HUDEP-2 (cell line): ENCODE measurements at regions not wholly inside any gene's neighbourhood (a gene's known extent, or its start where the extent isn't known, plus 50 kb on each side); places are given as distances from the start of the nearest gene placed in this dataset.
"Not testable (repeated sequence)": the region's sequence is repeated elsewhere in the genome, so short reads cannot be mapped to it uniquely, and the experiment has no call there.

Source experiments
- DNase-seq, 76 experiments: peaks; one replicate each; lab custom pipeline; 2025; ENCODE audit not compliant: unreplicated experiment in 76 of 76; lab: John Stamatoyannopoulos, UW

DNA sequence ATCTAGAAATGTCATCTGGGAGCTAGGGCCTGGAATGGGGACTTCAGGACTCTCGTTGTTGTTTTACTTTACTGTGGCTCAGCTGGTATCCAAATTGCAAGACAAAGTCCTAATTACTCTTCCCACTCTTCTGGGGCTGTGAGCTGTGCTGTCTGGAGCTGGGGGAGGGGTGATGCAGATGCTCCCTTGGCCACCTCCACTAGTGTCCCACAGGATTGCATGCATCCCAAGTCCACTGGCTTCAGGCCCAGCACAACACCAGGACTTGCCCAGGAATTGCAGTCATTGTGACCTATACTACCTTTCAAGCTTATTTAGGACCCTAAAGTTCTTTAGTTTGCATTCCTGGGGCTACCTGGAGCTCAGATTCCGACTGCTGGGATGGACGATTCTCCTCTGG is 366.1 kb upstream of the FAM47C start:
- DNase-seq, result no peak

DNA sequence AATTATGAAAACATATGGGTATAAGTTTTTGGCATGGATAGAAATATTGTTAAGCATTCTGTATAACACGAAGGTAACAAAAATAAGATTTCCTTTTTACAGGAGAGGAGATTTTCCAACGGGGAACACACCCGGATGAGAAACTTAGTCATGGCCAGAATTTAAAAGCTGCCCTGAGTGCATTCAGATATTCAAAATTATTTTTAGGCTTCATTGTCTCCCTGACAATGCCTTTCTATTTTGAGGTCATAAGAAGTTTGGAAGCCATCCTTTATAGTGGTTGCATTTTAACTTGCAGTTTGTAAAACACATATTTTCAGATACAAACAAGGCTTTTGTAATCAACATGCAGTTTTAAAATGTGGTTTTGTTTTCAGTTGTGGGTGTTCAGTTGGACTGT is 357.5 kb upstream of the FAM47C start:
- no peak for DNase-seq

DNA sequence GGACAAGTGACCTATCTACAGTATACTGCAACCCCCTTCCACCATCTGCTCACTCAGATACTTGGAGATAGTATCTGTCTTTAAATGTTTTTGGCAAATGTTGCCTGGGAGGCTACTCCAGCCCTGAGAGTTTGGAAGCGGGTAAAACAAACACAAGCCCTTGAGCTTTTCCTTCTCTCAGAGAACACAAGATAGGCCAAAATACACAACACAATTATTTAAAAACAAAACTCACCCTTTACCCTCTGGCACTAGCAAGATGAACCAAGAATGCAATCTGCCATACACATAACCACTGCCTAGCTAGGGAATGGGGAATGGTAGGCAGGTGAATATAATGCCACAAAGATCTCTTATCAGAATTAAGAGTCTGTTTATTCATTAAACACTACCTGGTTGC is 324.7 kb upstream of the FAM47C start:
- DNase-seq, result peak in 2 of 76 experiments; percentile 4 to 24

- peak in 4 of 76 experiments; percentile 0 to 26 (median 3) for DNase-seq
Measured at GRCh38 chrX:36684053-36684452, 324.1 kb upstream of the FAM47C start.

DNA sequence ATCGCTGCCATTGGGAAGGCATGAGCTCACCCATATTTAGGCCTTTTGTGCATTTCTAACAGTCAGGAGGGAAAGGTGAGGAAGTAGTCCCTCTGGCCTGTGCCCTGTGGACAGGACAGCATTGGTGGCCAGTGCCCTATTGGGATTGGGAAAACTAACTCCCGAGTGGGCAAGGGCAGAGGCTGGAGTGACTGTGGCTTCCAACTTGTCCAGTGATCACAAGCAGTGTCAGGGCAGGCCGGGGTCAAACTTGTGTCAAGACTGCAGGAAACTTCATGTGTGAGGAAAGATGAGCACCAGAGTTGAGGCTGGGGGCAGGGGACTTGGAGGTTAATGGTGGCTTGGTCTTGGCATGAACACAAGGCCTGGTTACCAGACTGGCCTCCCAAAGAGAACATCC is 286.2 kb upstream of the FAM47C start:
- DNase-seq, result no peak

- no peak for DNase-seq
Measured at GRCh38 chrX:36753602-36754001, 254.6 kb upstream of the FAM47C start.

DNA sequence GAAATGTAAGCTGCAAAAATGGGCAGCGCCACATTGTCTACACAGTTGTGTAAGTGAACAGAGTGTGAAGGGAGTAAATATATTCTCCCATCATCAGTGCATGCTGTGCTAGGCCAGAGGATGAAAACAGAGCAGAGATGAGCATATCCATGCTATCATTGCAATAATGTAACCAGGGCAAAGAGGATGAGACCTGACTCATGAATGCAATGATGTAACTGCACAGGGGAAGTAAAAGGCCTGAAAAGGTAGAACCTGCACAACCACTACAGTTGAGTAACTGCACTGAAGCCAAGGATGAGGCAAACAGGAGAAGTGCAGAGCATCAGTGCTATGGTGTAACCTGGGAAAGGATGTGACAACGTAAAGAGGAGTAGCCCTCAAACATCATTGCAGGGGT is 220.4 kb upstream of the FAM47C start:
- no peak for DNase-seq

GRCh38 chrX:36803151-36803550 is 205.0 kb upstream of the FAM47C start:
- no peak for DNase-seq

DNA sequence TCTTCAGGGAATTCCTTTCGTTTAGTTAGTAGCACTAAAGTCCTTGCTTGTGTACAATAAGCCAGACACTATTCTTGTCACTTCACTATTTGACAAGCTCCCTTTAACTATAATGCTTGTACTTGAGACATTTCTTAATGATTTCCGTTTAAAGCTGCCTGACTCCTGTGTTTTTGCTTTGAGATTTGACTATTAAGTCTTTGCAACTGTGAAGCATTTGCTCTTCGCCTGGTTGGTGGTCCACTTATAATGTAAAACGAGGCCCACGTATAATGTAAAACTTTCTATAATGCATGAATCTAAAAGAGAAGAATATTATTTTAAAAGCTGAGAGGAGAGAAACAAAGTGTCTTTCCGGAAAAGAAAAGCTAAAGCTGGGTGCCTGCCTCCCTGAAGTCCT is 204.1 kb upstream of the FAM47C start:
- no peak for DNase-seq

- no peak for DNase-seq
Measured at GRCh38 chrX:36844857-36845256, 163.3 kb upstream of the FAM47C start.

GRCh38 chrX:36847496-36847895 is 160.7 kb upstream of the FAM47C start:
- DNase-seq, result no peak

GRCh38 chrX:36849407-36849806 is 158.8 kb upstream of the FAM47C start:
- no peak for DNase-seq

- no peak for DNase-seq
Measured at GRCh38 chrX:36856849-36857248, 151.3 kb upstream of the FAM47C start.

DNA sequence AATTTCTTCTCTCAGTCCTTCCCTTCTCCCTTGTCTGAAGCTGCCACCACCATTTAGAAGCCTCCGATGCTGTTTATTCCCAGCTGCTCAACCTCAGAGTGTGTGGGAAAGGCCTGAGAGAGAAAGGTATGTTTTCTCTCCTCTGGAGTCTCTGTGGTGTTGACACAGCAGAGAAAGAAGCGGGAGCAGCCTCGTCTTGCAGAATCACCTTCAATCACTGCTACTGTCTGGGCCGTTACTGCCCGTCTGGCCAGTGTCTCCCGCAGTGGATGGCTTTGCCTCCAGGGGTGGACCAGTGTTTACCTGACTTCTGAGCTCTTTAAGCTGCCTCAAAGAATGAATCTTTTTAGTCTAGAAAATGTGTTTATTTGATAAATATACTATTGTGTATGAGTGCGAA is 148.9 kb upstream of the FAM47C start:
- DNase-seq, result no peak

- DNase-seq, result no peak
Measured at GRCh38 chrX:36861601-36862000, 146.6 kb upstream of the FAM47C start.

DNA sequence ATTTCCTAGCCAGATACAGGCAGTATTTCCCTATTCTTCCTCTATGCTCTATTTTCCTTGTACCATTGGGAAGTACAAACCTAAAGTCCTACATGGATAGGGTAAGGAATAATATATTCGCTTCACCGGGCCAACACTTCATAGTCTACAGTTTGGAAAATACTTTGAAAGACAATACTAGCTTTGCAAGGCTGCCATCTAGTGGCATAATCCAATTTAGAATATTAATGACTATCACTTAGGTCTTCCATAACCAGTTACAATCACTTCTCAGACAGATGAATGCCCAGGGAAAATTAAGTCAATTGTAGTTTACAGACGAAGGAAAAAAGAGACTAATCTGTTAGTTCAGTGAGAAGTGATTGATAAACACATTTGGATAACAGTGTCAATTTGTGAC is 141.0 kb upstream of the FAM47C start:
- DNase-seq, result peak in 11 of 76 experiments; percentile 0 to 5 (median 0)

DNA sequence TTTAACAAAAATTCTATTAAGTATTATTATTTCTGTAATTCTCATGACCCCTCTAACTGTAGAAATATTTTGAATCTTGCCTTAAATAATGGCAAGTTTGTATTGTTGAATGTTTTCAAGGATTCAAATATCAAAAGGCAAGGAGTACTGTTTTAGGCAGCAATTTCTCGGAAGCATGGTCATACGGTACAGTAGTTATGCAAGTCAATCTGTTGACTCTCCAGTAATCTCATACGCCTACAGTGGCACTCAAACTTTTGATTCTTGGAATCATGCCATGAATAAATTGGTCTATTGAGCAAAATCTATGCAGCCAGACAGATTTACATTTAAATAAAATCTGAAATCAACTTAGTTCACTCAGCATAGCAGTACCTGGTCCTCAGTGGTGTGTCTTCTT is 139.6 kb upstream of the FAM47C start:
- DNase-seq, result no peak

DNA sequence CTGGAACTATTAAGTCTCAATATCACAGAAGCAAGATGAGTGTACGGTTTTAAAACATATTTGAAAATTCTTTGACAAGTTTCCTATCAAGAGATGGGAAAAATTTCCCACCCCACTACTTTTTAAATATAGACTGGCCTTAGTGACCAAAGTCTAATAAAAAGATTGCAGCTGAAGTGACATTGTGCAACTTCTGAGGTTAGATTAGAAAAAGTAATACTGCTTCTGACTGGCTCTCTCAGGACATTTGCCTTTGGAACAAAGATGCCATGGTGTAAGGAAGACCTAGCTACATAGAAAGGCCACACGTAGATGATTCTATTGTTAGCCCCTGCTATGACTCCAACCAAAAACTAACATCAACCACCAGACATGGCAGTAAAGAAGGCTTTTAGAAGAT is 138.7 kb upstream of the FAM47C start:
- DNase-seq, result no peak

DNA sequence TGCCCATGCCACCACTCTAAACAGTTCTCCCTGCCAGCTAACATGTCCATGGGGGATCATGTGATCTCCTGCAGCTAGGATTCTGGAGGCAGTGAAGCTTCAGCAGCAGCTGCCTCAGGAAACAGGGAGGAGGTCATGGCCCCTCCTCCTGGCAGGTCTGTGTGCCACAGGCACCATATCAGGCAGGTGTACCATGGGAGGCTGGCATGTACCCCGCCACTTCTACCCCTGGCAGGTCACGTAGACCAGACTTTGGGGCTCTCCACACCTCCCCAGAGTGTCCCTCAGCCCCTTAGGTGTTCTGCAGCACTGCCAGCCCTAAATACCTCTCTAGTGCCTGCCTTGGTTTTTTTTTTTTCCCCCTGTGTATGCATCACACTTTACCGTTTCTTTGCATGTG is 110.5 kb upstream of the FAM47C start:
- DNase-seq, result no peak

GRCh38 chrX:36898301-36898700 is 109.9 kb upstream of the FAM47C start:
- peak in 4 of 76 experiments; percentile 0 to 2 (median 0) for DNase-seq

- not testable (repeated sequence) for DNase-seq
Measured at GRCh38 chrX:36904561-36904960, 103.6 kb upstream of the FAM47C start.

DNA sequence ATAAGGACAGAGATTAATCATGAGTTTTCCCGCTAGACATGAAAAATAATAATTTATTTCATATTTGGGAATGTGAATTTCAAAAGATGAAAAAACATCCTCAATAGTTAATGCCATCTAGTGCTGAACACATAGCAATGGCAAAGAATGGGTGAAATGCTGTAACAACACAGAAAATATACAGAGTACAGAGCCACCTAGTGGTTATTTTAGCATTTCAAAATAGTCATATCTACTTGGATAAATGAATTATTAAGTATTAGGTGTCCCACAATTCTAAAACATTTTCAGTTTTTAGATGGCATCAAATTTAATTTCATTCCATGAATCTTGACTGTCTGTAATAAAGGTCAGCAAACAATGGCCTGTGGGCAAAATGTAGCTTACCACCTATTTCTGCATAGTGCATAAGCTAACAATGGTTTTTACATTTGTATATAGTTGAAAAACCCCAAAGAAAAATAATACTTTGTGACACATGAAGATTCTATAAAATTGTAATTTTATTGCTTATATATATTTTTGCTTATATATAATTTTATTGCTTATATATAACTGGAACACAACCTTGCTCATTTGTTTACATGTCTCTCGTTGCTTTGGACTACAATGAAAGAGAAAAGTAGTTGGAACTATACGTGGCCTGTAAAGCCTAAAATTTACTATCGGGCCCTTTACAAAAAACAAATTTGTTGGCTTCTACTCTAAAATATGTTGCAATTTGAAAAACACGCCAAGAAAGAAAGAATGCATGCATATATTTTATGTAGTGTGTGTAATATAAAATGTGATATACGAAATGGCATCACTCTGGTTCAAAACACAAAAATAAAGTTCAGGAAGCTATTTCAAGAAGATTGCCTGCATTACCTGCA is 99.1 kb upstream of the FAM47C start:
- DNase-seq, result peak in 9 of 76 experiments; percentile 0 to 21 (median 10)

DNA sequence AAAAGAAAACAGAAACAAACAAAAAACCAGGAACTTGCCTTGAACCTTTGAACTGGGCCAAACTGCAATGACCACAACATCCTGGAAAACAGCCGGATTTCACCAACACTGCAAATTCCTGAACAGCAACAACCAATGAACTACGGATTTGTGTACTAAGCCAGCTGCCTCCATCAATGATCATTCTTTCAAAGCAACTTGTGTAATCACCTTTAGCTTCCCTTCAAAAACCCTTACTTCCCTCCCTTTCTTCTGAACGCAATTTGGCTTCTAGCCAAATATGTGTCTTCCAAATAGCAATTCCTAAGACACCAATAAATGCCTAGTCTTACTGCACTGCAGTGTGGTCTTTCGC is 98.5 kb upstream of the FAM47C start:
- DNase-seq, result no peak
